Activated T-cell treated with anti-CD3 and anti-CD28 coated beads, Interleukin-2, amount 50 U/mL, for 4 hours (primary cell): ENCODE measurements at regions not wholly inside any gene's neighbourhood (a gene's known extent, or its start where the extent isn't known, plus 50 kb on each side); places are given as distances from the start of the nearest gene placed in this dataset.
"Not testable (repeated sequence)": the region's sequence is repeated elsewhere in the genome, so short reads cannot be mapped to it uniquely, and the experiment has no call there.

Source experiments
- ATAC-seq, 2 donors: fragments of 200-7000 bp; cut with Tn5 transposase; one replicate each; pipeline ENCODE4 v1.10.0; 2021
- DNase-seq: peaks from one replicate; pipeline ENCODE4 v3.0.0-alpha.2; 2020
- H3K27me3 Mint-ChIP-seq: one replicate; pipeline ENCODE4 v1.8.0; 2021; ENCODE audit warnings: low read depth, mixed read lengths
- H3K36me3 Mint-ChIP-seq: one replicate; pipeline ENCODE4 v1.8.0; 2022; ENCODE audit warnings: mixed read lengths; ENCODE audit not compliant: insufficient read depth
- H3K4me1 Mint-ChIP-seq: one replicate; pipeline ENCODE4 v1.8.0; 2021; ENCODE audit warnings: low read depth, mixed read lengths
- H3K4me3 Mint-ChIP-seq: one replicate; pipeline ENCODE4 v1.8.0; 2021; ENCODE audit warnings: mild to moderate bottlenecking, moderate library complexity, mixed read lengths
- H3K9me3 Mint-ChIP-seq: one replicate; pipeline ENCODE4 v1.8.0; 2021; ENCODE audit warnings: mixed read lengths

- no peak for DNase-seq
- no peak for ATAC-seq
- Mint-ChIP-seq H3K4me3 (no peak overlapping the region), H3K27me3 (peaks cover 2% of the 10 kb centered on the region), H3K4me1 (peaks cover 5% of the 10 kb centered on the region), H3K36me3 (no peaks in the 10 kb centered on the region), H3K9me3 (no peaks in the 10 kb centered on the region)
These were observed 129.3 kb upstream of the KIF26B start for GRCh38 chr1:245025525-245025924.

GRCh38 chr1:245023222-245023621, 131.6 kb upstream of the KIF26B start:
- no peaks in the 10 kb centered on the region for H3K9me3 Mint-ChIP-seq
- H3K27me3 Mint-ChIP-seq = peaks cover 2% of the 10 kb centered on the region
- no peak for ATAC-seq

GRCh38 chr1:245019910-245020486, 134.8 kb upstream of the KIF26B start:
- no peaks in the 10 kb centered on the region for H3K9me3 Mint-ChIP-seq
- peaks cover 2% of the 10 kb centered on the region for H3K27me3 Mint-ChIP-seq
- DNase-seq = no peak
- H3K4me1 Mint-ChIP-seq = no peaks in the 10 kb centered on the region
- H3K4me3 Mint-ChIP-seq = no peak overlapping the region
- no peak for ATAC-seq
- peaks cover 2% of the 10 kb centered on the region for H3K36me3 Mint-ChIP-seq

More at GRCh38 chr1:245023222-245023621, 131.6 kb upstream of the KIF26B start:
- no peak for DNase-seq
- Mint-ChIP-seq H3K36me3 (no peaks in the 10 kb centered on the region), H3K4me3 (no peak overlapping the region), H3K4me1 (no peaks in the 10 kb centered on the region)

GRCh38 chr1:245016700-245017099, 138.1 kb upstream of the KIF26B start:
- ATAC-seq = no peak
- no peak for DNase-seq
- peaks cover 2% of the 10 kb centered on the region for H3K36me3 Mint-ChIP-seq

GRCh38 chr1:245015031-245015430, 139.8 kb upstream of the KIF26B start:
- Mint-ChIP-seq H3K4me1 (no peaks in the 10 kb centered on the region), H3K4me3 (no peak overlapping the region), H3K27me3 (no peaks in the 10 kb centered on the region), H3K36me3 (peaks cover 2% of the 10 kb centered on the region), H3K9me3 (no peaks in the 10 kb centered on the region)
- no peak for ATAC-seq
- DNase-seq = no peak

More at GRCh38 chr1:245016700-245017099, 138.1 kb upstream of the KIF26B start:
- no peak overlapping the region for H3K4me3 Mint-ChIP-seq
- H3K9me3 Mint-ChIP-seq = no peaks in the 10 kb centered on the region
- H3K4me1 Mint-ChIP-seq = no peaks in the 10 kb centered on the region
- H3K27me3 Mint-ChIP-seq = no peaks in the 10 kb centered on the region

GRCh38 chr1:245014247-245015029, 140.3 kb upstream of the KIF26B start:
- no peaks in the 10 kb centered on the region for H3K4me1 Mint-ChIP-seq
- H3K27me3 Mint-ChIP-seq = no peaks in the 10 kb centered on the region
- no peak for DNase-seq
- peaks cover 2% of the 10 kb centered on the region for H3K36me3 Mint-ChIP-seq
- H3K4me3 Mint-ChIP-seq = no peak overlapping the region
- no peak for ATAC-seq
- H3K9me3 Mint-ChIP-seq = no peaks in the 10 kb centered on the region

- no peak overlapping the region for H3K4me3 Mint-ChIP-seq
- no peaks in the 10 kb centered on the region for H3K36me3 Mint-ChIP-seq
- no peaks in the 10 kb centered on the region for H3K27me3 Mint-ChIP-seq
- DNase-seq (no peak), ATAC-seq (no peak)
- H3K4me1 Mint-ChIP-seq = no peaks in the 10 kb centered on the region
- no peaks in the 10 kb centered on the region for H3K9me3 Mint-ChIP-seq
These were observed 144.7 kb upstream of the KIF26B start for GRCh38 chr1:245010018-245010614.

- DNase-seq (no peak), ATAC-seq (no peak)
- no peaks in the 10 kb centered on the region for H3K27me3 Mint-ChIP-seq
- H3K36me3 Mint-ChIP-seq = no peaks in the 10 kb centered on the region
- H3K4me1 Mint-ChIP-seq = no peaks in the 10 kb centered on the region
- H3K9me3 Mint-ChIP-seq = no peaks in the 10 kb centered on the region
- H3K4me3 Mint-ChIP-seq = no peak overlapping the region
These were observed 144.4 kb upstream of the HNRNPU start for GRCh38 chr1:245008761-245009160.

GRCh38 chr1:245007852-245008251, 143.5 kb upstream of the HNRNPU start:
- DNase-seq (no peak), ATAC-seq (no peak)
- no peaks in the 10 kb centered on the region for H3K36me3 Mint-ChIP-seq
- H3K4me3 Mint-ChIP-seq = no peak overlapping the region
- no peaks in the 10 kb centered on the region for H3K27me3 Mint-ChIP-seq
- H3K4me1 Mint-ChIP-seq = no peaks in the 10 kb centered on the region
- no peaks in the 10 kb centered on the region for H3K9me3 Mint-ChIP-seq

- Mint-ChIP-seq H3K4me1 (peaks cover 3% of the 10 kb centered on the region), H3K36me3 (no peaks in the 10 kb centered on the region), H3K27me3 (no peaks in the 10 kb centered on the region), H3K9me3 (no peaks in the 10 kb centered on the region), H3K4me3 (no peak overlapping the region)
- ATAC-seq (no peak), DNase-seq (no peak)
These were observed 138.9 kb upstream of the HNRNPU start for GRCh38 chr1:245003246-245003645.

GRCh38 chr1:245001252-245001651, 136.9 kb upstream of the HNRNPU start:
- DNase-seq (no peak), ATAC-seq (no peak)
- peaks cover 3% of the 10 kb centered on the region for H3K36me3 Mint-ChIP-seq
- H3K9me3 Mint-ChIP-seq = no peaks in the 10 kb centered on the region
- peaks cover 3% of the 10 kb centered on the region for H3K4me1 Mint-ChIP-seq
- no peak overlapping the region for H3K4me3 Mint-ChIP-seq
- no peaks in the 10 kb centered on the region for H3K27me3 Mint-ChIP-seq

- H3K4me1 Mint-ChIP-seq = peaks cover 3% of the 10 kb centered on the region
- no peak overlapping the region for H3K4me3 Mint-ChIP-seq
- no peaks in the 10 kb centered on the region for H3K9me3 Mint-ChIP-seq
- ATAC-seq (no peak), DNase-seq (no peak)
- no peaks in the 10 kb centered on the region for H3K27me3 Mint-ChIP-seq
- peaks cover 3% of the 10 kb centered on the region for H3K36me3 Mint-ChIP-seq
These were observed 136.5 kb upstream of the HNRNPU start for GRCh38 chr1:245000872-245001188.

GRCh38 chr1:244999644-245000043, 135.3 kb upstream of the HNRNPU start:
- not testable (repeated sequence) for DNase-seq, H3K27me3 Mint-ChIP-seq, ATAC-seq, H3K4me3 Mint-ChIP-seq, H3K36me3 Mint-ChIP-seq, H3K9me3 Mint-ChIP-seq, H3K4me1 Mint-ChIP-seq

GRCh38 chr1:244998717-244999346, 134.5 kb upstream of the HNRNPU start:
- no peak for ATAC-seq
- Mint-ChIP-seq H3K4me3 (no peak overlapping the region), H3K36me3 (peaks cover 3% of the 10 kb centered on the region), H3K27me3 (no peaks in the 10 kb centered on the region), H3K9me3 (no peaks in the 10 kb centered on the region), H3K4me1 (peaks cover 3% of the 10 kb centered on the region)
- no peak for DNase-seq
